Left lung (tissue), 4 donors: ENCODE measurements at regions not wholly inside any gene's neighbourhood (a gene's known extent, or its start where the extent isn't known, plus 50 kb on each side); places are given as distances from the start of the nearest gene placed in this dataset.

Experiments used
- ATAC-seq: fragments of 200-7000 bp; cut with Tn5 transposase; one replicate; pipeline ENCODE4 v1.9.1; 2020; ENCODE audit warnings: moderate library complexity
- DNase-seq, 4 donors: peaks; one replicate each; pipeline ENCODE4 v3.0.0-alpha.2; 2013 to 2020
- H3K27ac ChIP-seq, 2 donors: fragments of 200-600 bp; sonication (generic) in 1 of 2; one replicate each; pipeline versions ENCODE4 v1.5.0 to v1.8.0; 2020 to 2021
- H3K27me3 ChIP-seq, 2 donors: fragments of 200-600 bp; sonication (generic) in 1 of 2; one replicate each; pipeline versions ENCODE4 v1.5.0 to v1.8.0; 2020 to 2021
- H3K36me3 ChIP-seq, 2 donors: fragments of 200-600 bp; sonication (generic) in 1 of 2; one replicate each; pipeline versions ENCODE4 v1.5.0 to v1.8.0; 2020 to 2021
- H3K4me1 ChIP-seq, 2 donors: fragments of 200-600 bp; one replicate each; pipeline ENCODE4 v1.8.0; 2021
- H3K4me3 ChIP-seq, 2 donors: fragments of 200-600 bp; sonication (generic) in 1 of 2; one replicate each; pipeline versions ENCODE4 v1.5.0 to v1.8.0; 2020 to 2021; ENCODE audit warnings: mild to moderate bottlenecking in 1 of 2
- H3K9me3 ChIP-seq, 2 donors: fragments of 200-600 bp; sonication (generic) in 1 of 2; one replicate each; pipeline versions ENCODE4 v1.5.0 to v1.8.0; 2020 to 2021
- CTCF ChIP-seq, 2 donors: fragments of 200-600 bp; sonication (generic) in 1 of 2; IDR thresholded peaks; one replicate each; pipeline versions ENCODE4 v1.5.0 to v1.8.0; 2021; ENCODE audit warnings: antibody characterized with exemption in 2 of 2
- intact Hi-C, 2 donors: fragments of 100-400 bp; cut with DNase I; formaldehyde crosslinking; loops; one replicate each; pipeline versions ENCODE4 v1.11.2 to v1.14.2; 2022
- donor health status: DM: no; HTN: yes; CAD: no.
- donor health status: DM: no; HTN: no; CAD: no.

- ATAC-seq = no peak
- no peak overlapping the region for H3K4me3 ChIP-seq
- no peaks in the 10 kb centered on the region for H3K36me3 ChIP-seq
- intact Hi-C loops = no loop called here
- no peak overlapping the region for H3K27ac ChIP-seq
- peaks cover 0 to 20% of the 10 kb centered on the region in 2 donors for H3K4me1 ChIP-seq
- H3K9me3 ChIP-seq = no peaks in the 10 kb centered on the region
- TF ChIP-seq CTCF (IDR thresholded peaks at IDR 0.05) = no peak
- DNase-seq = no peak
- no peaks in the 10 kb centered on the region for H3K27me3 ChIP-seq
These were observed 50.8 kb upstream of the MAX start for GRCh38 chr14:65153101-65153500.

- no peaks in the 10 kb centered on the region for H3K9me3 ChIP-seq
- H3K36me3 ChIP-seq = no peaks in the 10 kb centered on the region
- DNase-seq = peak in 3 of 4 donors; percentile 36 to 81 (median 43)
- no peaks in the 10 kb centered on the region for H3K27me3 ChIP-seq
- ATAC-seq = peak; percentile 85
- peak overlapping the region in 1 of 2 donors; percentile 2 for H3K4me3 ChIP-seq
- peak overlapping the region; percentile 85 to 88 for H3K27ac ChIP-seq
- intact Hi-C loops = no loop called here
- peaks cover 0 to 20% of the 10 kb centered on the region in 2 donors for H3K4me1 ChIP-seq
- no peak for TF ChIP-seq CTCF (IDR thresholded peaks at IDR 0.05)
These were observed 54.5 kb upstream of the MAX start for GRCh38 chr14:65156568-65157366.

- Histone ChIP-seq H3K27me3 (no peaks in the 10 kb centered on the region), H3K9me3 (no peaks in the 10 kb centered on the region), H3K4me3 (no peak overlapping the region), H3K4me1 (peaks cover 0 to 20% of the 10 kb centered on the region in 2 donors), H3K36me3 (no peaks in the 10 kb centered on the region), H3K27ac (no peak overlapping the region)
- intact Hi-C loops = loop anchor here in 1 of 2 donors (10.0 kb wide), 2 partner anchors 665 to 915 kb away; no protein-coding TSS in a partner anchor
- DNase-seq (no peak), ATAC-seq (no peak)
- TF ChIP-seq CTCF (IDR thresholded peaks at IDR 0.05) = no peak
These were observed 57.2 kb upstream of the MAX start for GRCh38 chr14:65159281-65160062.

- H3K4me3 ChIP-seq = no peak overlapping the region
- H3K36me3 ChIP-seq = no peaks in the 10 kb centered on the region
- H3K27ac ChIP-seq = no peak overlapping the region
- intact Hi-C loops = loop anchor here in 1 of 2 donors (10.0 kb wide), 2 partner anchors 665 to 915 kb away; no protein-coding TSS in a partner anchor
- TF ChIP-seq CTCF (IDR thresholded peaks at IDR 0.05) = no peak
- no peaks in the 10 kb centered on the region for H3K9me3 ChIP-seq
- DNase-seq (no peak), ATAC-seq (no peak)
- H3K27me3 ChIP-seq = no peaks in the 10 kb centered on the region
- H3K4me1 ChIP-seq = peaks cover 0 to 20% of the 10 kb centered on the region in 2 donors
These were observed 57.8 kb upstream of the MAX start for GRCh38 chr14:65160091-65160490.

- ATAC-seq (no peak), DNase-seq (no peak)
- H3K27me3 ChIP-seq = no peaks in the 10 kb centered on the region
- no peaks in the 10 kb centered on the region for H3K36me3 ChIP-seq
- TF ChIP-seq CTCF (IDR thresholded peaks at IDR 0.05) = no peak
- H3K4me3 ChIP-seq = no peak overlapping the region
- H3K4me1 ChIP-seq = peaks cover 0 to 3% of the 10 kb centered on the region in 2 donors
- intact Hi-C loops = loop anchor here in 1 of 2 donors (10.0 kb wide), 2 partner anchors 663 to 913 kb away; no protein-coding TSS in a partner anchor
- H3K9me3 ChIP-seq = no peaks in the 10 kb centered on the region
- H3K27ac ChIP-seq = no peak overlapping the region
These were observed 59.7 kb upstream of the MAX start for GRCh38 chr14:65162031-65162430.
